Right atrium auricular region (tissue), 2 donors: ENCODE measurements at regions not wholly inside any gene's neighbourhood (a gene's known extent, or its start where the extent isn't known, plus 50 kb on each side); places are given as distances from the start of the nearest gene placed in this dataset.

Experiments used
- DNase-seq: peaks from one replicate; pipeline ENCODE4 v3.0.0-alpha.2; 2019; ENCODE audit warnings: low spot score
- H3K27ac ChIP-seq, 2 donors: fragments of 200-600 bp; sonication (generic); 1 replicate in 1 of 2; 2 replicates in 1 of 2; pipeline ENCODE4 v1.5.1; 2016 to 2019
- H3K27me3 ChIP-seq, 2 donors: fragments of 200-600 bp; sonication (generic); one replicate each; pipeline versions ENCODE4 v1.5.1 to v1.6.0; 2017 to 2019
- H3K36me3 ChIP-seq: fragments of 200-600 bp; sonication (generic); one replicate; pipeline ENCODE4 v1.5.1; 2016
- H3K4me1 ChIP-seq, 2 donors: fragments of 200-600 bp; sonication (generic); one replicate each; pipeline versions ENCODE4 v1.5.1 to v1.6.0; 2017 to 2019
- H3K4me3 ChIP-seq, 2 donors: fragments of 200-600 bp; sonication (generic); 1 replicate in 1 of 2; 2 replicates in 1 of 2; pipeline ENCODE4 v1.5.1; 2017 to 2019; ENCODE audit warnings: mild to moderate bottlenecking in 1 of 2, moderate library complexity in 1 of 2
- H3K9me3 ChIP-seq, 2 donors: fragments of 200-600 bp; sonication (generic); one replicate each; pipeline ENCODE4 v1.5.1; 2019
- TF ChIP-seq, protein P1 (sequence below), 2 donors: fragments of 200-600 bp; sonication (generic); IDR thresholded peaks; one replicate each; pipeline ENCODE4 v1.5.1; 2019; ENCODE audit warnings: antibody characterized with exemption in 2 of 2

DNA sequence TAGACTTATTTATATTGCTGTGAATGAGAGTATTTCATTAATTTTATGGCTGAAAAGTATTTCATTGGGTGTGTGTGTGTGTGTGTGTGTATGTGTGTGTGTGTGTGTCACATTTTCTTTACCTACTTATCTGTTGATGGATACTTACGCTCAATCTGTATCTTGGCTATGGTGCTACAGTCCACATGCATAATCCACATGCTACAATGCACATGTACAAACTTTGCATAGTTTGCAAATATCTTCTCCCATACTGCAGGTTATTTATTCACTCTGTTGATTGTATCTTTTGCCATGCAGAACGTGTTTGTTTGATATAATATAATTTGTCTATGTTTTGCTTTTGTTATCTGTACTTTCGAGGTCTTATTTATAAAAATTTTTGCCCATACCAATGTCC is 167.8 kb downstream of the RAB28 start:
- Histone ChIP-seq H3K9me3 (peaks cover 0 to 3% of the 10 kb centered on the region in 2 donors), H3K4me1 (no peaks in the 10 kb centered on the region), H3K27me3 (no peaks in the 10 kb centered on the region), H3K4me3 (no peak overlapping the region), H3K27ac (no peak overlapping the region), H3K36me3 (no peaks in the 10 kb centered on the region)
- TF ChIP-seq, protein P1, sequence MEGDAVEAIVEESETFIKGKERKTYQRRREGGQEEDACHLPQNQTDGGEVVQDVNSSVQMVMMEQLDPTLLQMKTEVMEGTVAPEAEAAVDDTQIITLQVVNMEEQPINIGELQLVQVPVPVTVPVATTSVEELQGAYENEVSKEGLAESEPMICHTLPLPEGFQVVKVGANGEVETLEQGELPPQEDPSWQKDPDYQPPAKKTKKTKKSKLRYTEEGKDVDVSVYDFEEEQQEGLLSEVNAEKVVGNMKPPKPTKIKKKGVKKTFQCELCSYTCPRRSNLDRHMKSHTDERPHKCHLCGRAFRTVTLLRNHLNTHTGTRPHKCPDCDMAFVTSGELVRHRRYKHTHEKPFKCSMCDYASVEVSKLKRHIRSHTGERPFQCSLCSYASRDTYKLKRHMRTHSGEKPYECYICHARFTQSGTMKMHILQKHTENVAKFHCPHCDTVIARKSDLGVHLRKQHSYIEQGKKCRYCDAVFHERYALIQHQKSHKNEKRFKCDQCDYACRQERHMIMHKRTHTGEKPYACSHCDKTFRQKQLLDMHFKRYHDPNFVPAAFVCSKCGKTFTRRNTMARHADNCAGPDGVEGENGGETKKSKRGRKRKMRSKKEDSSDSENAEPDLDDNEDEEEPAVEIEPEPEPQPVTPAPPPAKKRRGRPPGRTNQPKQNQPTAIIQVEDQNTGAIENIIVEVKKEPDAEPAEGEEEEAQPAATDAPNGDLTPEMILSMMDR (IDR thresholded peaks at IDR 0.05), result no peak
- no peak for DNase-seq

DNA sequence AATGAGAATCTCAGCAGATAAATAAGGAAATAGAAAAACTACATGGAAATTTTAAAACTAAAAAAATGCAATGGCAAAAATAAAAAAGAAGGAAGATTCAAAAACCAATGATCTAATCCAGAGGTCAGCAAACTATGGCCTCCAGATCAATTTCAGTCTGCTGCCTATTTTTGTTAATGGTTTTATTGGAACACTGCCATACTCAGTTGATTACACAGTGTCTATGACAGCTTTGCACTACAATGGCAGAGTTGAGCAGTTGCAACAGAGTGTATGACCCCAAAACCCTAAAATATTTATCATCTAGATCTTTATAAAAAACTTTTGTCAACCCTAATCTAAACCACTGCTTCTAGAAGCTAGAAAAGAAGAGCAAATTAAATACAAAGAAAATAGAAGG is 170.3 kb downstream of the RAB28 start:
- no peak overlapping the region for H3K4me3 ChIP-seq
- no peaks in the 10 kb centered on the region for H3K27me3 ChIP-seq
- no peaks in the 10 kb centered on the region for H3K36me3 ChIP-seq
- TF ChIP-seq, protein P1 (IDR thresholded peaks at IDR 0.05), result no peak
- DNase-seq, result no peak
- H3K9me3 ChIP-seq, result no peaks in the 10 kb centered on the region
- H3K4me1 ChIP-seq, result no peaks in the 10 kb centered on the region
- H3K27ac ChIP-seq, result no peak overlapping the region

DNA sequence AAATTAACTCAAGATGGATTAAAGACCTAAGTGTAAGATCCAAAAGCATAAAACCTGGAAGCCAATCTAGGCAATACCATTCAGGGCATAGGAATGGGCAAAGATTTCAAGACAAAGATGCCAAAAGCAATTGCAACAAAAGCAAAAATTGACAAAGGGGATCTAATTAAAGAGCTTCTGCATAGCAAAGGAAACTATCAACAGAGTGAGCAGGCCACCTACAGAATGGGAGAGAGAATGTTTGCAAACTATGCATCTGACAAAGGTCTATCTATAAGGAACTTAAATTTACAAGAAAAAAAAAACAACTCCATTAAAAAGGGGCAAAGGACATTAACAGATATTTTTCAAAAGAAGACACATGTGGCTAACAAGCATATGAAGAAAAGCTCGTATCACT is 171.9 kb downstream of the RAB28 start:
- Histone ChIP-seq H3K4me1 (no peaks in the 10 kb centered on the region), H3K27ac (no peak overlapping the region), H3K9me3 (no peaks in the 10 kb centered on the region), H3K36me3 (no peaks in the 10 kb centered on the region), H3K27me3 (no peaks in the 10 kb centered on the region), H3K4me3 (no peak overlapping the region)
- DNase-seq, result no peak
- TF ChIP-seq, protein P1 (IDR thresholded peaks at IDR 0.05), result no peak

DNA sequence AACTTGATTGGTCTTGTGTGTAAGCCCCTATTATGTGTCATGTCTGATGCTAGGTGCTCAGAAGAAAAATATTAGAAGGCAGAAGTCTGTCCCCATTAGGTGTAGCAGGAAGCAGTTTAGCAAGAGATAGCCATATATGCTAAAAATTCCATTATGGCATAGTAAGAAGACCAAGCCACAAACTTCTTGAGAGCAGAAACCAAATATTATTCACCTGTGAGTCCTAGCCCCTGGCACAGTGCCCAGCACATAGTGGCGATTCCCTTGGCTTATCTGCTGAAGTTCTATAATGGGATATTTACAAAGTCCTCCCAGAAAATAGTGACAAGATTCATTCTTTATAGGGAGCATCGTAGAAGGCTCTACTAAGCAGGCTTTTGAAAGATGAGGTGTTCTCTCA is 174.4 kb downstream of the RAB28 start:
- H3K27me3 ChIP-seq, result no peaks in the 10 kb centered on the region
- no peaks in the 10 kb centered on the region for H3K9me3 ChIP-seq
- no peak overlapping the region for H3K27ac ChIP-seq
- DNase-seq, result no peak
- H3K4me3 ChIP-seq, result no peak overlapping the region
- TF ChIP-seq, protein P1 (IDR thresholded peaks at IDR 0.05), result no peak
- H3K36me3 ChIP-seq, result no peaks in the 10 kb centered on the region
- H3K4me1 ChIP-seq, result no peaks in the 10 kb centered on the region

DNA sequence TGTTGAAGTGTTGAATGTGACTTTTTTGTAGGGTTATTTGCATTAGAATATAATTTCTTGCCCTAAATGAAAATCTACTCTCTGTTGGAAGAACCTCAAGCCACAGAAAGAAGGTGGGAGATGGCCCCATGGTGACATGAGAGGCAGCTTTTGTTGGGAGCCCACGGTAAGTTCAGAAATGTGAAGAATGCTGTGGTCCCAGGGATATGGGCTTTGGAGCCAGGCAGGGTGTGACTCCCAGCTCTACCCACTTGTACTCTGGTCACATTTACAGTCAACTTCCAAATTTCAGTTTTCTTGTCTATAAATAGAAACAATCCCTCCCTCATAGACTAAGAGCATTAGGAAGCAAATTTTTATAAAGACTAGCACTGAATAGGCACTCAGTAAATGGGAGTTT is 177.8 kb downstream of the RAB28 start:
- no peak overlapping the region for H3K4me3 ChIP-seq
- no peaks in the 10 kb centered on the region for H3K4me1 ChIP-seq
- no peak for DNase-seq
- H3K27ac ChIP-seq, result no peak overlapping the region
- H3K9me3 ChIP-seq, result no peaks in the 10 kb centered on the region
- H3K27me3 ChIP-seq, result no peaks in the 10 kb centered on the region
- TF ChIP-seq, protein P1 (IDR thresholded peaks at IDR 0.05), result no peak
- H3K36me3 ChIP-seq, result no peaks in the 10 kb centered on the region

DNA sequence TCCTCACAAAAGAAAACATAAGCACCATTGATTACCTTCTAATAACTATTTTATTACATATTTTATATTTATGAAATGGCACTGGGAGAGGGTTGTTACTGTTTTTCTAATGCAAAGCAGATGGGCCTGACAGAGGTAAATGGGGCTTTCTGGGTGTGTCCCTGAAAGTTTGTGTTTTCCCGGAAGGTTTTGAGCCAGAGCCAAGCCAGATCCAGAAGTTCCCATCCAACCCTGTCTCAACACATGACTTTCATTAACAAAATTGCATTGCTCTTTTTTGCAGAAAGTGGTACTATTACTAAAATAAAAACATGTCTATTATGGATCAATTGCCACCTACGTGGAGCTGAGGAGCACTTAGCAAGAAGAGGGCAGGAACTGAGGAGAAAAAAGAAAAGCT is 181.3 kb downstream of the RAB28 start:
- no peak overlapping the region for H3K27ac ChIP-seq
- no peaks in the 10 kb centered on the region for H3K27me3 ChIP-seq
- no peak overlapping the region for H3K4me3 ChIP-seq
- no peaks in the 10 kb centered on the region for H3K4me1 ChIP-seq
- no peaks in the 10 kb centered on the region for H3K36me3 ChIP-seq
- no peak for DNase-seq
- peaks cover 0 to 8% of the 10 kb centered on the region in 2 donors for H3K9me3 ChIP-seq
- TF ChIP-seq, protein P1 (IDR thresholded peaks at IDR 0.05), result no peak
